Sigmoid colon (tissue), 6 donors: ENCODE measurements at regions not wholly inside any gene's neighbourhood (a gene's known extent, or its start where the extent isn't known, plus 50 kb on each side); places are given as distances from the start of the nearest gene placed in this dataset.

Experiments used
- DNase-seq: peaks from one replicate; pipeline ENCODE4 v3.0.0-alpha.2; 2019
- H3K27ac ChIP-seq, 4 donors: fragments of 200-600 bp; sonication (generic); one replicate each; pipeline ENCODE4 v1.5.1; 2016 to 2019; ENCODE audit warnings: mild to moderate bottlenecking in 1 of 4
- H3K27me3 ChIP-seq, 3 donors: fragments of 200-600 bp; sonication (generic); one replicate each; pipeline ENCODE4 v1.5.1; 2019; ENCODE audit warnings: mild to moderate bottlenecking in 1 of 3
- H3K36me3 ChIP-seq, 4 donors: fragments of 200-600 bp; sonication (generic); one replicate each; pipeline ENCODE4 v1.5.1; 2016 to 2019
- H3K4me1 ChIP-seq, 4 donors: fragments of 200-600 bp; sonication (generic); one replicate each; pipeline ENCODE4 v1.5.1; 2017 to 2019
- H3K4me3 ChIP-seq, 4 donors: fragments of 200-600 bp; sonication (generic); one replicate each; pipeline ENCODE4 v1.5.1; 2017 to 2019; ENCODE audit warnings: mild to moderate bottlenecking in 2 of 4, moderate library complexity in 1 of 4
- H3K9me3 ChIP-seq, 4 donors: fragments of 200-600 bp in 3 of 4; sonication (generic) in 3 of 4; one replicate each; pipeline versions ENCODE4 v1.5.1 to v1.6.1; 2013 to 2019
- CTCF ChIP-seq, 4 experiments: fragments of 450-650 bp in 3 of 4; fragments of 200-600 bp in 1 of 4; IDR thresholded peaks; one replicate each; pipeline ENCODE4 v1.5.1; 2016 to 2019; ENCODE audit warnings: antibody characterized with exemption in 4 of 4, mild to moderate bottlenecking in 3 of 4, moderate library complexity in 2 of 4
- EP300 ChIP-seq, 4 donors: sonication (generic); formaldehyde crosslinking; IDR thresholded peaks; one replicate each; pipeline ENCODE4 v1.6.1; 2017; ENCODE audit warnings: antibody characterized with exemption in 4 of 4
- POLR2A ChIP-seq, 2 donors: fragments of 450-650 bp; IDR thresholded peaks; one replicate each; pipeline ENCODE4 v1.6.1; 2016; ENCODE audit warnings: antibody characterized with exemption in 2 of 2, mild to moderate bottlenecking in 2 of 2, moderate library complexity in 2 of 2
- POLR2AphosphoS5 ChIP-seq, 4 donors: sonication (generic); formaldehyde crosslinking; IDR thresholded peaks; one replicate each; pipeline ENCODE4 v1.6.1; 2017; ENCODE audit warnings: antibody characterized with exemption in 4 of 4
- WGBS, 2 donors: extraction: QIAGEN DNeasy Blood & Tissue Kit; methylation state at CpG; one replicate each; pipeline ENCODE4 v1.1.7; 2013; 5-methylcytosine and 5-hydroxymethylcytosine counted together
- intact Hi-C: fragments of 100-400 bp; cut with DNase I; formaldehyde crosslinking; loops from one replicate; pipeline ENCODE4 v1.15.1; 2023
- donor health status: healthy with polysubstance abuse.
- donor health status: healthy.

GRCh38 chr19:30784850-30785457 is 412.8 kb downstream of the ZNF536 start:
- Histone ChIP-seq H3K27me3 (no peaks in the 10 kb centered on the region), H3K9me3 (no peaks in the 10 kb centered on the region), H3K36me3 (no peaks in the 10 kb centered on the region), H3K4me1 (no peaks in the 10 kb centered on the region), H3K27ac (no peak overlapping the region), H3K4me3 (no peak overlapping the region)
- intact Hi-C loops = loop anchor here (2.0 to 10.0 kb wide), 3 partner anchors 572 to 1440 kb away; no protein-coding TSS in a partner anchor
- TF ChIP-seq POLR2A (IDR thresholded peaks at IDR 0.05) (no peak), EP300 (IDR thresholded peaks at IDR 0.05) (no peak), POLR2AphosphoS5 (IDR thresholded peaks at IDR 0.05) (no peak), CTCF (IDR thresholded peaks at IDR 0.05) (peak; percentile 37 to 65 (median 58))
- WGBS, 2 donors = 56 to 64% methylated on average over 12 of the region's 12 CpGs
- DNase-seq = peak; percentile 76

GRCh38 chr19:30783936-30784335 is 411.8 kb downstream of the ZNF536 start:
- 87 to 89% methylated on average over 9 of the region's 9 CpGs for WGBS, 2 donors
- Histone ChIP-seq H3K27ac (no peak overlapping the region), H3K36me3 (no peaks in the 10 kb centered on the region), H3K27me3 (no peaks in the 10 kb centered on the region), H3K9me3 (no peaks in the 10 kb centered on the region), H3K4me1 (no peaks in the 10 kb centered on the region), H3K4me3 (no peak overlapping the region)
- intact Hi-C loops = loop anchor here (2.0 to 10.0 kb wide), 2 partner anchors 1261 to 1441 kb away; no protein-coding TSS in a partner anchor
- no peak for TF ChIP-seq CTCF (IDR thresholded peaks at IDR 0.05)
- TF ChIP-seq POLR2A (IDR thresholded peaks at IDR 0.05) = no peak
- no peak for TF ChIP-seq EP300 (IDR thresholded peaks at IDR 0.05)
- TF ChIP-seq POLR2AphosphoS5 (IDR thresholded peaks at IDR 0.05) = no peak
- DNase-seq = no peak

GRCh38 chr19:30783212-30783611 is 411.0 kb downstream of the ZNF536 start:
- Histone ChIP-seq H3K4me1 (no peaks in the 10 kb centered on the region), H3K36me3 (no peaks in the 10 kb centered on the region), H3K4me3 (no peak overlapping the region), H3K9me3 (no peaks in the 10 kb centered on the region), H3K27me3 (no peaks in the 10 kb centered on the region), H3K27ac (no peak overlapping the region)
- TF ChIP-seq POLR2AphosphoS5 (IDR thresholded peaks at IDR 0.05) (no peak), EP300 (IDR thresholded peaks at IDR 0.05) (no peak)
- DNase-seq = no peak
- intact Hi-C loops = loop anchor here (10.0 kb wide), 1 partner anchor 1262 kb away; no protein-coding TSS in a partner anchor
- 69 to 85% methylated on average over 3 of the region's 3 CpGs for WGBS, 2 donors

GRCh38 chr19:30781519-30781918 is 409.3 kb downstream of the ZNF536 start:
- no peaks in the 10 kb centered on the region for H3K9me3 ChIP-seq
- no peaks in the 10 kb centered on the region for H3K27me3 ChIP-seq
- H3K36me3 ChIP-seq = no peaks in the 10 kb centered on the region
- no peak for TF ChIP-seq POLR2AphosphoS5 (IDR thresholded peaks at IDR 0.05)
- TF ChIP-seq CTCF (IDR thresholded peaks at IDR 0.05) = no peak
- no peak for TF ChIP-seq POLR2A (IDR thresholded peaks at IDR 0.05)
- no peak for TF ChIP-seq EP300 (IDR thresholded peaks at IDR 0.05)
- no peak overlapping the region for H3K4me3 ChIP-seq
- H3K27ac ChIP-seq = no peak overlapping the region
- H3K4me1 ChIP-seq = no peaks in the 10 kb centered on the region
- intact Hi-C loops = loop anchor here (10.0 kb wide), 1 partner anchor 1263 kb away; no protein-coding TSS in a partner anchor
- 78 to 84% methylated on average over 10 of the region's 10 CpGs for WGBS, 2 donors
- no peak for DNase-seq

GRCh38 chr19:30781047-30781446 is 408.9 kb downstream of the ZNF536 start:
- intact Hi-C loops = loop anchor here (10.0 kb wide), 1 partner anchor 1264 kb away; no protein-coding TSS in a partner anchor
- 70 to 86% methylated on average over 2 of the region's 2 CpGs for WGBS, 2 donors

More at GRCh38 chr19:30781047-30781446, 408.9 kb downstream of the ZNF536 start:
- no peak overlapping the region for H3K27ac ChIP-seq
- H3K4me1 ChIP-seq = no peaks in the 10 kb centered on the region
- TF ChIP-seq CTCF (IDR thresholded peaks at IDR 0.05) = no peak
- TF ChIP-seq POLR2AphosphoS5 (IDR thresholded peaks at IDR 0.05) = no peak
- no peak for TF ChIP-seq EP300 (IDR thresholded peaks at IDR 0.05)
- TF ChIP-seq POLR2A (IDR thresholded peaks at IDR 0.05) = no peak
- no peak overlapping the region for H3K4me3 ChIP-seq
- no peak for DNase-seq
- H3K9me3 ChIP-seq = no peaks in the 10 kb centered on the region
- no peaks in the 10 kb centered on the region for H3K36me3 ChIP-seq
- H3K27me3 ChIP-seq = no peaks in the 10 kb centered on the region
